ENCODE measurements at regions not wholly inside any gene's neighbourhood (a gene's known extent, or its start where the extent isn't known, plus 50 kb on each side); places are given as distances from the start of the nearest gene placed in this dataset.

DNA sequence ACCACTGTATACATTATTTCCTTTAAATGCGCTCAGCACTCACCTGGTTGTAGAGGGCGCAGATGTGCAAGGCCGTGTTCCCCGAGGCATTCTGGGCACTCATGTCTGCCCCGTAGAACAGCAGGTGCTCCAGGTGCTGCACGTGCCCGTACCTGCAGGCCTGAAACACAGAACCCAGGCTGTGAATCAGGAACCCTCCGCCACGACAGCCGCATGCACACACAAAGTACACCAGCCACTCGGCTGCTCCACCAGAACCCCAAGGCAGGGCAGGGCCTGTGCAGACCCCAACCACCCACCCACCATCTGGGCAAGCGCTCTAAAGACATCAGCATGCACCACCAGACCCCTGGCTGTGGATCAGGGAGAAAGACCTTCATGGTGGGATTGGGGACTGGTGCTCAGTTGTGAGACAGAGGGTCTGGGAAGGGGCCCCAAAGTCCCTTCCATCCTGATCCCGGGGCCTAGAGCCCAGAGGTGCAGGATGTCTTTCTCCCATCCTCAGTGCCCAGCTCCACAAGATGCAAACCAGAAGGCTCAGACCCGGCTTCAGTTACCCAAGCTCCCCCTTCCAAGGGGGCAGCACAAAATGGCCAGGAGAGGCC lies 177.2 kb downstream of the SHANK2 start:
- DNase-seq (ENCODE audit: low spot score) = no peak

DNA sequence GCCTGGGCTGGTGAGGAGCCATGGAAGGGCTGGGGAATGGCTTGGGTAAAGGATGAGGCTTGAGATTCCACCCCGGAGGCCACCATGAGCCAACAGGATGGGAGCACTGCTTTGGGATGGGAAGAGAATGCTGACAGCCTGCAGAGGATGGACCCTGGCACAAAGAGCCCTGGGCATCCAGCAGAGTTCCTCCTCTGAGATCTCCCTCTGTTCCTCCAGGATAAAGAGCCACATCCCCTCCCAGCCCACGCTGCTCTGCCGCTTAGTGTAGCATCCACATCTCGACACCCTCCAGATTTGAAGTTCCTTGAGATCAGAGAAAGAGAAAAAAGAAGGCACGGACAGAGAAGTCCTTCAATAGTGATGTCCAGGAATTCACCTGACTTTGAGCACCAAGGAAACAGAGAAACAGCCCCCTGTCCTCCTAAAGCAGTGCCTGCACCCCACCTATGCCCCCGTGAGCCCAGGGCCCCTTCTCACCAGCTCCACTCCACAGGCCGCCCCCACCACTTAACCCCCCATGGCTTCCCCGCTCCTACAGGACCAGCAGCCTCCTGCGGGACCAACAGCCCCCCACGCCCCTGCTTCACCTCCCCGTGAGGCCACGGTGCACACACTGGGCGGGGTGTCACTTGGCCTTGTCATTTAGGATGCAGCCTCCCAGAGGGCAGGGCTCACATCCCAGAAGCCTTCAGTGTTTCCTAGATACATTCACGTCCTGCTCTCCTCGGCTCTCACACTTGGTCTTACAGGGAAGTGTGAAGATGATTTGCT lies 180.5 kb downstream of the SHANK2 start:
- no peak for DNase-seq (ENCODE audit: low spot score)

- DNase-seq (ENCODE audit: low spot score) = no peak
These were observed 181.6 kb downstream of the SHANK2 start for GRCh38 chr11:71070490-71071453.

GRCh38 chr11:71068963-71069362 lies 183.4 kb downstream of the SHANK2 start:
- no peak for DNase-seq (ENCODE audit: low spot score)

GRCh38 chr11:71067753-71068152 lies 184.6 kb downstream of the SHANK2 start:
- no peak for DNase-seq (ENCODE audit: low spot score)

- DNase-seq (ENCODE audit: low spot score) = no peak
These were observed 186.1 kb downstream of the SHANK2 start for GRCh38 chr11:71066311-71066710.

GRCh38 chr11:71065841-71066240 lies 186.5 kb downstream of the SHANK2 start:
- no peak for DNase-seq (ENCODE audit: low spot score)

- no peak for DNase-seq (ENCODE audit: low spot score)
These were observed 187.5 kb downstream of the SHANK2 start for GRCh38 chr11:71064702-71065515.

- DNase-seq (ENCODE audit: low spot score) = no peak
These were observed 188.2 kb downstream of the SHANK2 start for GRCh38 chr11:71064183-71064582.

DNA sequence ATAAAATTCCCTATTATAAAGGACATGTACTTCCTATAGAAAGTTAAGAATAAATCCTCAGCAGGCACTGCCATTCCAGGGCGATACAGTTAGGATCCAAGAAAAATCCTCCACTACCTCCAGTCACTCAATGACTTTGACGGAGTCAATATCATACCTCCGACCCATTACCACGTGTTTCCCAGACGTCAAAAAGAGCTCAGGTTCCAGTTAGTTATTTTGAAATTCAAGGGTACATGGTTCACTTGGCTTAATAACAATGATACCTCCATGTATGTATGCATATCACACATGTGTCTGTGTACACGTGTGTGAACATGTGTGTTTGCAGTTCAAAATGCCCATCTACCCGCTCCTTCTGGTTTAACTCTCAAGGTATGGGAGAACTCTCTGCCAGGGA lies 189.2 kb downstream of the SHANK2 start:
- DNase-seq (ENCODE audit: low spot score) = no peak

DNA sequence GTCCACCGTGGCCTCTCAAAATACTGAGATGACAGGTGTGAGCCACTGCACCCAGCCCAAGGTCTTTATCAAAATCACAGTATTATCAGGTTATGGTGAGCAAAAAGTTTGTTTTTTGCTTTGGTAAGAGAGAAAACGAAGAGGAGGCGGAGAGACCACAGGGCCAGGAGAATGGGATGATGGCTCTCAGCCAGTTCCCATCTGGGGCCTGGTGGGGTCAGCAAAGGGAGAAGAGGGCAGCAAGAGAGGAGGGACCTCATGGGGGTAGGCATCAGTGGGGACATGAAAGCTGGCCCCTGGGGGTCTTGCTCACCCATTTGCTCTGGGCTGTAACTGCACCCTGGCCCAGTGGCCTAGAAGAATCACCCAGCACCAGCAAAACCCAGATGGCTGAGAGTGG lies 190.2 kb downstream of the SHANK2 start:
- no peak for DNase-seq (ENCODE audit: low spot score)

- no peak for DNase-seq (ENCODE audit: low spot score)
These were observed 192.0 kb downstream of the SHANK2 start for GRCh38 chr11:71060391-71060791.

GRCh38 chr11:71059662-71060061 lies 192.7 kb downstream of the SHANK2 start:
- no peak for DNase-seq (ENCODE audit: low spot score)

GRCh38 chr11:71055925-71056324 lies 196.5 kb downstream of the SHANK2 start:
- DNase-seq (ENCODE audit: low spot score) = no peak

Data from pons (tissue), 1 donor.